ENCODE measurements at regions not wholly inside any gene's neighbourhood (a gene's known extent, or its start where the extent isn't known, plus 50 kb on each side); places are given as distances from the start of the nearest gene placed in this dataset.

DNA sequence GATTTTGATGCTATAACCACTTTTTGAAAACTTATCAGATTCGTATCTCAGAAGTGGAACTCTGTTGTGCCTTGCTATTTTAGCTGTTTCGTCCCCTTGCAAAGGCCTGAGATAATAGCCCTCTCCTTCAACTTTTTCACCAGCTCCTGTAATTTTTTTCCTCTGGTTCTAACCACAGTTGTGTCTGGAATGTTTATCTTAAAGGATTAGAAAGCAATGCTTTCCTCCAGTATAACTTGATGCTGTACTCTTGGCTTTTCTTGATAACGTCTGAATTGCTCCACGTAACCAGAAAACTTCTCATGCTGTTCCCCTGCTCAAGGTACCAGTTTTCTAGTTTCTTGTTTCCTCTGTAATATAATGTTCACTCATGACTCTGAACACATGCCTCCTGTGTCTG is 209.4 kb downstream of the DTWD2 start:
- no peak for FAIRE-seq

DNA sequence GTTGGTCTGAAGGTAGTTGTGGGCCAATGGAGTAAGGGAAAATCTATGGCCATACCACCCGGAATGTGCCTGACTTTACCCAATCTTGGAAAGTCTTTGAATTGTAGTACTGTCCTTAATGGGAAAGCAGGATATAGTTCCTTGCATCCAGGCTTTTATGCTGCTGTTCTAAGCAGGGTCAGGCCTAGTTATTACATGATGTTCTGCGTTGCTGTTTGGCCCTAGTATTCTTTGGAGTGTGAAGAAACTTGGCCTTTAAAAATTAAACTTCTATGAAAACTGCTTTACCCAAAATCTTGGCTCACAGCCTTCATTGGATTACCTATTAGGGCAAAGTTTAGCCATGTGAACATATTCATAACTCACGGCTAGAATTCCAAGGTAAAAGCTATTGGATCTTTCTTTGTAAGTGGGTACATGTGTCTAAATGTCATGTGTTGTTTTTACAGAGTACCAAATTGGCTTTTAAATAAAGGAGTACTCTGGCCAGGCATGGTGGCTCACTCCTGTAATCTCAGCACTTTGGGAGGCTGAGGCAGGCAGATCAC is 211.1 kb downstream of the DTWD2 start:
- FAIRE-seq = no peak

DNA sequence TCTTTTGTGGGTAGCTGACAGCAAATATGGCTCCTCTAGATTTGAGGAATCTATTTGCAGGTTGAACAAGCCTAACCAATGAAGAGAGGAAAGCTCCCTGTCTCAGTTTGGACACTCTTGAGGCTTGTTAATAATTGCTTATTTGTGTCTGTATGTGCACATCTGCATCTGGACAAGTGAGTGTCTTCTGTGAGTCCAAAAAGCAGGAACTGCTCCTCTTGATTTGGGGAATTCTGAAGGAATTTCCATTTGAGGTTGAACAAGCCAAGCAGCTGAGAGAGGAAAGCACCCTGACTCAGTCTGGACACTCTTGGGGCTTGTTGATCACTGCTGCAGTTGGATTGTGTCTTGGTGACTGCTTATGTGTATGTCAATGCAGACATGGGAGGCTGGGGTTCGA is 211.6 kb downstream of the DTWD2 start:
- FAIRE-seq = no peak

DNA sequence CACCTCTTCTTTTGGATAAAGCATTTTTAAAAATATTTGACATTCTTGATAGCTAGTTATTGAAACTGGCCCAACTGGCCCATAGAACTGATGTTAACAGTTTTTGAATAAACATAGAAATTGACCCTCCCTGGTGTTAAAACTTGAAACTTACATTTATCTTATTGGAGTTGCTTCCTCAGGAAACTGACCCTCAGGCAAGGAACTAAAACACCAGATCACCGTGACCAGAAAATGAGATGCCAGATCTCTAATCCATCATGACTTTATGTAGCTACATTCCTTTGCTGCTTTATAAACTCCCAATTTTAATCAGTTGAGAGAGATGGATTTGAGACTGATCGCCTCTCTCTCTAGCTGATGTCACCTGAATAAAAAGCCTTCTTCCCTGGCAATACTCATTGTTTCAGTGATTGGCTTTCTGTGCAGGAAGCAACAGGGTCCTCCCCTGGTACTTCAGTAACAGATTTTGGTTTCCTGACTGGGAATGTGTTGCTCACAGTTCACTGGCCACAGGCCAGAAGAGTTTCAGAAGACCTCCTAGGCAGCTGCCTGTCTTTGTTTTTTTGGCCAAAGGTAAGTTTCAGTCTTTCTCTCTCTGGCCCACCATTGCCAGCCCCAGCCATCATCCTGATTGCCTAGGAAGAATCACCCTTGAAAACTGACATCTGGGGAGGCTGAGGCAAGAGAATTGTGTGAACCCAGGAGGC is 212.4 kb downstream of the DTWD2 start:
- FAIRE-seq = no peak

DNA sequence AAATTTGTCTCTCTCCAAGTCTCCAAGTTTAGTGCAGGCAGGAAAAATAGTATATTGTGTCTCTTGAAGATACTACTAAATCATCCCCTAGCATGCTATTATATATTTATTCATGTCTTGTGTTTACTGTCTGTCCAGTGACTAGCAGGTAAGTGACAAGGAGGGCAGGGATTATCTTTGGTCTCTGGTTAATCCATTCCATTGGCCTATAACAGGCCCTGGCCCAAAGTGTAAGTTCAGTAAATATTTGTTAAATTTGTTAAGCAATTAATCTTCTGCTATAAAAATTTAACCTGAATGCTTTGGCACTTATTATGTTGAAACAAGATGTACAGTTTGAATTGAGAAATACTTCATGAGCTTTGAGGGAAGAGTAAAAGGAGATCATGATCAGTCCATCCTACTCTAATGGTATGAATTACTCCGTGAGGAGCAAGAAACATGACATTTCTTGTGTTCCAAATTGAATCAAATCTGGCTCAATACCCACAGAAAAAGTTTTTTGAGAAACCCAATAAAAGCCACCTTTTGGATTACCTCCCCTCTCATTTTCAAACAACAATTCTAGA is 219.7 kb downstream of the DTWD2 start:
- FAIRE-seq = no peak

DNA sequence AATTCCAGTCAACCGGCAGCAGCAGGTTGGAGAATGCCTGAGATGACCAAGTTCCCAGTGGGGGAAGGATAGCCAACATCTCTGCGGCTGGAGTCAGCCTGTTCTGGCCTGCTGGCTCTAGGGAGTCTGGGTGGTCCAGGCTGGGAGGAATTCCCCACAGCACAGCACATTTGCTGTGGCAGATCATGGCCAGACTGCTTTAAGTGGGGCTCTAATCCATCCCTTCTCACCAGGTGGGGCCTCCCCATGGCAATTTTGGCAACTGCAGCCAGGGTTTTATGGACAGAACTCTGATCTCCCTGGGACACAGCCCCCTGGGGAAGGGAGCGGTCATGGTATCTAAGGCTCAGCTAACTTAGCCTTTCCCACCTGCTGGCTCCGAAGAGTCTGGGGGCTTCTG is 226.1 kb downstream of the DTWD2 start:
- no peak for FAIRE-seq

DNA sequence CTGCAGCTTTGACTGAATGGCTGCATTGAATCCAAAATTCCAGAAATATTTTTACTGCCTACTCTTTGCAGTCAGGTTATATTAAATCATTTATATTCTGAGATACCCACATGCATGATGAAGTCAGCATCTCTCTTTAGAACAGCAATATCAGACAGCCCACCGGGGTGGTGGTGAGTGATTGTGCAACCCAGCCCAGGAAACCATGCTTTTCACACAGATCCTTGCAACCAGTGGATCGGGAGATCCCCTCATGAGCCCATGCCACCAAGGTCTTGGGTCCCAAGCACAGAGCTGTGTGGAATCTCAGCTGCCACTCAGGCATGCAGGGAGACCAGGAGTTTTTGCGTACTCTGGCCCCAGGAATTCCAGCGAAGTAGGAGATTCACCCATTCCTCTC is 226.5 kb downstream of the DTWD2 start:
- no peak for FAIRE-seq

DNA sequence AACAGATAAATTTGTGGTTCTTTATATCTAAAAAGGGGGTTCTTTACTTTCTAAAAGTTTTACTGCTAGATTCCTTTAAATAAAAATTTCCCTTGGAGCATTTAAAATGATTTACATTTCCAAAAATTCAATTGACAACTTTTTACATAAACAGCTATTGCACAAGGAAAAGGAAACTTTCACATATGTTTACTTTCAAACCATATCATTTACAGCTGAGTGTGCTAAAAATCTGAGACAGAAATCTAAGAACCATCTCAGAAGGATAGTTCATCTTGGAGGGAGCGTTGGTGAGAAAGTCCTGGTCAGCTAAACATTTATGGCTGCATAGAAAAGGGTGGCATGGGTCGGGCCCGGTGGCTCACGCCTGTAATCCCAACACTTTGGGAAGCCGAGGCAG is 235.4 kb downstream of the DTWD2 start:
- FAIRE-seq = no peak

DNA sequence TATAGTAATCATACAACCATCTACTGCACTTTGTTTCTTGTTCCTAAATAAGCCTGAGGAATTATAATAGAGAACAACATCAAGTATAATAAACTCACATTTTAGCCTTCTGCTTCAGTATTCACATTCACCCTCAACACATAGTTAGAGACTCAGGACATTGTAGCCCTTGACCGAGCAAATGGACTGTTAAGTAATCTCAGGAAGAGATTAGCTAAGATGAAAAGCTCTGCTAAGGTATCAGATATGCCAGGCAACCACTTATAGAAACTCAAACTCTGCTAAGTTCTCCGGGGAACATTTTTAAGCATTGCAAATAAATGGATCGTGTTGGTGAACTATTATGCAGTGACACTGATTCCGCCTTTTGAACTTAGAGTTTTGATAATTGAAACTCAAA is 252.0 kb downstream of the DTWD2 start:
- no peak for FAIRE-seq

DNA sequence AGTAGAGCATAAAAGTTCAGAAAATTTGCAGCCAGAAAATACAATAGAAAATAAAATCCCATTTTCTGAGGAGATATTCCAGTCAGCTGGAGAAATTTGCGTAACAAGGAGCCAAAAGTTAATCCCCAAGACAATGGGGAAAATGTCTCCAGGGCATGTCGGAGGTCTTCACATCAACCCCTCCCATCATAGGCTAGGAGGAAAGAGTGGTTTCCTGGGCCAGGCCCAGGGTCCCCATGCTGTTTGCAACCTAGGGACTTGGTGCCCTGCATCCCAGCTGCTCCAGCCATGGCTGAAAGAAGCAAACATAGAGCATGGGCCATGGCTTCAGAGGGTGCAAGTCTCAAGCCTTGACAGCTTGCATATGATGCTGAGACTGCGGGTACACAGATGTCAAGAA is 255.0 kb downstream of the DTWD2 start:
- FAIRE-seq = no peak

DNA sequence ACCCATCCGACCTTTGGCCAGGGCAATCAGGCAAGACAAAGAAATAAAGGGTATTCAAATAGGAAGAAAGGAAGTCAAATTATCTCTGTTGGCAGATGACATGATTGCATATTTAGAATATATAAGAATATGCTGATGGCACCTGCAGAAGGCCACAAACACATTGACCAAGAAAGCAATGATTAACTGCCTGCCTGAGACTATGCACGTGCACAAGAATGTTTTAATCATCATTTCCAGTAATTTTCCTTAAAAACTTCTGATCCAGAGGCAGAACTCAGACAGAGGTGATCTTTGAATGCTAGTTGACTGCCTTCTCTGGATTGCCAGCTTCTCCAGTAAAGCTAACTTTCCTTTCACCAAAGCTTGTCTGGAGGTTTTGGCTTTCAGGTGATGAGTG is 260.2 kb downstream of the DTWD2 start:
- no peak for FAIRE-seq

DNA sequence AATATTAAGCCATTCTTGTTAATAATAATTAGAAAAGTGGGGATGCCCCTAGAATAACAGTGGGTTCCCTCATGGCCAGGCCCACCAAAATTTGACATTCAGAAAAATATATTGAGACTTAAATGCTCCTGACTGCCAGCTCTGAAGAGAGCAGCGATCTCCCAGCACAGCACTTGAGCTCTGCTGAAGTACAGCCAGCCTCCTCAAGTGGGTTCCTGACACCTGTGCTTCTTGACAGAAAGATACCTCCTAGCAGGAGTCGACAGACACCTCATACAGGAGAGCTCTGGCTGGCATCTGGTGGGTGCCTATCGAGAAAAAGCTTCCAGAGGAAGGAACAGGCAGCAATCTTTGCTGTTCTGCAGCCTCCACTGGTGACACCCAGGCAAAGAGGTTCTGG is 261.5 kb downstream of the DTWD2 start:
- FAIRE-seq = no peak

DNA sequence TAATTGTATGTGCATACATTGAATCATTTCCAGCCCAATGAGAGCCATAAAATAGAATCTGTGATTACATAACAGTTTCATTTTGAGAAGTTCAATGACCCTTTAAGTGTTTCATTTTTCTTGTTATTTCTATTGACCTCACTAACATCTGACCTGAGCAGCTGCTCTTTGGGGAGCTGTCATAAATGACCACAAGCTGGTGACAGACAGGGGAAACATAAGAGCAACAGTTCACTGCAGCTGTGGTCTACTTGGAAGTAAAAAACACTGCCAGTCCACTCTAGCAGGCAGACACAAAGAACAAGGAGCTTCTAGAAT is 265.4 kb downstream of the DTWD2 start:
- FAIRE-seq = no peak

DNA sequence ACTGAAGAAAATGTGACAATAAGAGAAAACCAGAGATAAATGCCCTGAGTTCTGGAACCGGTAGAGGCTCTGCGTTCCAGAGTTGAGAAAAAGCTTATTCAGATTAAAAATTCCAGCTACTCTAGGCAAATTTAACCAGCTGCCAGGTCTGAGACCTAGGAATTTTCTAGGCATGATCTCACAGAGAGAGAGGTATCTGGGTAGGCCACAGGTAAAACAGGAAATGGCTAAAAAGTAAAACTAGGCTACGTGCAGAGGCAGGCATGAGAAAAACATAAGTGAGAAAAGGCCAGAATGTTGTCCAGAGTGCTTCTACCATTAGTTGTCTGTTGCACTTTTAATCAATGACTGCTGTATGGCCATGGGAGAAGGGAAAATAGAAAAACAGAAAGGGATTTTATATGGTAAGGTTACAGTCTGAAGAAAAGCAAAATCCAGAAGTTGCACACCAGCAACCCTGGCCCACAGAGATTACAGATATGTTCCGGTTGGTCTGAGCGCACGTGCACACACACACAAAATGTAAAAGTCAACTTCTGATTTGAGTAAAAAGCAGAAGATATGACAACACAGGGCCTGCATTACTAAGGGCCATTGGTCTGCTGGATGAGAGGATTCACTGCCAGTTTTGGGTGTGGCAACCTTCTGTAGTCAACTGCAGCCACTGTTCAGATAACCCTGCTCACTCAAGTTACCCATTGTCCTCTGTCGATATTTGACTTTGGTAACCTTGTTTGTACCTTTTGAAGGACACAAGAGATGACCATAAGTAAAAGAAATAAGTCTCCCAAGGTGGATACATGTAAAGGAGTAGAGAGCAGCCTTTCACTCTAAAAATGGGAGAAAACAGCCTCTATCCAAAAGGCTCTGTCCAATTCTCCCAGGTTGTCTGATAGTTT is 266.0 kb downstream of the DTWD2 start:
- no peak for FAIRE-seq

DNA sequence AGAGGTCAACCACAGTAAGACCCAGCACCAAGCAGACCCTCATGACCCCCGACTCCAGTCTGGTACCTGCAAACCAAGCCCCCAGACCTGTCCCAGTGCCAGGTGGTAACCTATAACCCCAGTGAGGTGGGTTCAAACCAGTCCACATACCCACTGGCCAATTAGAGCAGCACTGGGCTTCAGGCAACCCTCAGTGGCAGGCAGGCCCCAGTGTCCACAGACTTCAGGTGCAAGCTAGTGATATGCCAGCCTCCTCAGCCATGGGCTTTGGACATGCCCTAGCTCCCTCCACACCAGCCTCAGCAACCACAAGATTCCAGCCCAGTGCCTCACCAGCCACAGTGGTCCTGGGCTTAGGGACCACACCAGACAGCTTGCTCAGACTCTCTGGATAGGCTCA is 276.6 kb downstream of the DTWD2 start:
- no peak for FAIRE-seq

DNA sequence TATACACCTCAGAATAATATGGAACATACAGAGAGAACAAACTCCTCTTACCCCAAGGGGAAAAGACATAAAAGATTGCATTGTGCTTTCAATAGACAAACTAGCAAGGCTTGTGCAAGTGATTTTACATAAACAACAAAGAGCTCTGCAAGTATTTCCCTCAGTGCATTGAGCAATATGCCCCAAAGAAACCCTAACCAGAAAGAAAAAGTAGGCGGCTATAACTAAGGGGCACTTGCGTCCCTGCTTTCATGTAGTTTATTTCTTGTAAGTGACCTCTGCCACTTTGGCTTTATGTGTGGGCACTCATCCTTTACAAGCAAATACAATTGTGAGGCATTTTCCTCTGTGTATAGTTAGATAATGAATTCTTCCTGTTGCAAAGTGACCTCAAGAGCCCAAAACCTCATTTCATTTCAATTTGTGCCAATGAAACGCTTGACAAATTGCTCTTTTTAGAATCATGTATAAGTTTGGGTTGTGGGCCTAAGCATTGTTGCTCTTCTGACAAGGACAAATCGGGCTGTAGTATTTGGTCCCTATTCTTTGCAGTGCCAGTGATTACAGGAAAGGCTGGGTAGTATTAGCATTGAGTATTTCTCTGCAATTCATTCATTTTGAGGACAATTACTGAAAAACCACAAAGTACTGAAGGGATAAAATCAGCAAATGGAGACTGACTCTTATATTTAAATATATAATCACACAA is 282.2 kb downstream of the DTWD2 start:
- FAIRE-seq = no peak

DNA sequence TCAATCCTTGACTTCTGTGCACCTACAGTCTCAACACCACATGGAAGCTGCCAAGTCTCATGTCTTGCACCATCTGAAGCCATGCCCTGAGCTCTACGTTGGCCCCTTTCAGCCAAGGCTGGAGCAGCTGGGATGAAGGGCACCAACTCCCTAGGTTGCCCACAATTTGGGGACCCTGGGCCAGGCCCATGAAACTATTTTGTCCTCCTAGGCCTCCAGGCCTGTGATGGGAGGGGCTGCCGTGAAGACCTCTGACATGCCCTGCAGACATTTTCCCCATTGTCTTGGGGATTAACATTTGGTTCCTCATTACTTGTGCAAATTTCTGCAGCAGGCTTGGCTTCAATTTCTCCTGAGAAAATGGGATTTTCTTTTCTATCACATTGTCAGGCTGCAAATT is 285.1 kb downstream of the DTWD2 start:
- no peak for FAIRE-seq

DNA sequence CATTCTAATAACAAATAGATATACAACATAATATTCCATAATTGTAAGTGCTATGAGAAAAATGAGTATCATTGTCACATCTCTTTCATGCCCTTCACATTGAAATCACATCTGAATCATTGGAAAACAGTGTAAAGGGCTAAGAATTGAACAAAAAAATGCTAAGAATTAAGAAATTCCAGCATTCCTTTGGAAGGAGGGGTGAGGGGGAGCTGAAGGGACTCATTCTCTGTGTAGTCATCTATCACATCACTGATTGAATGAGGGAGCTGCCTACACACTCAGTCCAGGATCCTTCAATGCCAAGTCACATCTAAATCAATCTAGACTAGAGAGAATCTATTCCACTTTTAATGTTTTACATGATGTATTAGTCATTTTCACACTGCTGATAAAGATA is 286.6 kb downstream of the DTWD2 start:
- FAIRE-seq = no peak

DNA sequence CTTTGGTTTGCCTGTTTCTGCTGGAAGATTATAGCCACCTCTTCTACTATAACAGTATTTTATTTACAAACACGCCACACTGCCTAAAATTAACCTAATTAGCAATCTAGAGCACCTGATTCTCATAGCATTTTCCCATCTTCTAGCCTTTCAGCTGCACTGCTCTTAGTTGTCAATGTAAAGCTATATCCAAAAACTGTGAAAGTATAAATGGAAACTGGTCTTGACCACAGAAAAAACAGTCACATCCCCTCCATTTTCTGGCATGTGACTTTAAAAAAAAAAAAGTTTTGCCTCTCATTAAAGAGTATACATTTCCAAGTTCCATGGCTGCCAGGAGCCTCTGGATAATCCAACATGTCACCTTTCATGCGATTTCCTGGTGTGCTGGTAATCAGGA is 287.8 kb downstream of the DTWD2 start:
- FAIRE-seq = no peak

DNA sequence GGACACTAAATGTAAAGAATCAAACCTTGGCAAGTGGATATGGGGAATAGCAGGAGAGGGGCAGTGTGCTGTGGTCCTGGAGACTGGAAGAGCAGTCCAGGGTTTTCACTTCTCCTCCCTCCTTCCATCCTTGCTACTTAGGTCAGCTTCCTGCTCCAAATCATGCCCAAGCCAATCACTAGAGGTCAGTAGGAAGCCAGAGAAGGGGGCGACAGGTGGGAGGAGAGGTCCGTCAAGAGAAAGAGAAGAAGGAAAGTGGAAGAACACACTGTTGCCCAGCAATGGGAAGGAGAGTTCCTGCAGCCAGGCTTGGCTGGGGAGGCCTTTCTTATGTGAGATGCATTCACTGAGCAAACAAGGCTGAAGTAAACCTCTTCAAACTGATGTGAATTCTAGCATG is 289.6 kb downstream of the DTWD2 start:
- FAIRE-seq = no peak

DNA sequence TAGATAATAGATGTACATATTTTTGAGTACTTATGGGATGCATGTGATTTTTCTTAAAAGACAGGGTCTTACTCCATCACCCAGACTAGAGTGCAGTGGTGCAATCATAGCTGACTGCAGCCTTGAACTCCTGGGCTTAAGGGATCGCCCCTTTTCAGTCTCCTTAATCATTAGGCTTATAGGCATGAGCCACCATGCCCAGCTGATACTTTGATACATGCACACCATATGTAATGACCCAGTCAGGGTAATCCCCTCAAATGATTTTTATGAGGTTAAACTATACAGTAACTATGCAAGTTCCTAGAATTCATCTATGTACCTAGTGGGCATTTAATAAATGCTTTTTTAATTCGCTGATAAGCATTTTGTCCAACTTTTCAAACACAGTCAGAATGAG is 292.3 kb downstream of the DTWD2 start:
- no peak for FAIRE-seq

DNA sequence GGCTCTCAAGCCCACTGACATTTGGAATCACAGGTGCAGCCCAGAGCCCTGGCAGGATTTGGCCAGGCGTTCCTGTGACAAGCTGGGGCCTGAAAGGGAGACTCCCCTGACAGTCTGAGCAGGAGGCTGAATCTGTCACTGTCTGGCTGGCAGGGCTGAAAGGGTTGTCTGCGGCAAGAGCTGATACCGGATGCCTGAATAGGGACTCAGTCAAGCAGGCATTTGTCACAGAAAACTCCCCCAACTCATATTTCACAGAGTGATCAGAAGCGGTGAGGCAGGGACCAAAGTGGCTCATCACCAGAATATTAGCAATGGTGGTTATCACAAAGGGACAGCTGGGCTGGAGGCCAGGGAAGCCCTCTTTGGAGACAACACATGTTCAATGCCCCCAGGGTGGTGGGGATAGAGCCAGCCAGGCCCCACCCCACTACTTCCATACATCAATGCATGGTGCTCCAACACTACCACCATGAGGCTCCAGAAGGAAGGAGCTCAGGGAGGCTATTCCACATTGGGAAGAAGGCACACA is 295.5 kb downstream of the DTWD2 start:
- FAIRE-seq = no peak
